WTC11 (cell line): ENCODE measurements at regions not wholly inside any gene's neighbourhood (a gene's known extent, or its start where the extent isn't known, plus 50 kb on each side); places are given as distances from the start of the nearest gene placed in this dataset.

Experiments
- ATAC-seq: fragments of 200-7000 bp; cut with Tn5 transposase; 2 replicates; pipeline ENCODE4 v1.10.0; 2021; ENCODE audit warnings: mild to moderate bottlenecking, moderate library complexity
- CTCF ChIA-PET: fragments of 300-600 bp; sonication (Branson Sonifier 250); formaldehyde crosslinking; loops from one replicate; lab custom pipeline; 2021; ENCODE audit warnings: antibody characterized with exemption; lab: Charles Lee
- POLR2A ChIA-PET: fragments of 350-600 bp; sonication (Branson Sonifier 250); formaldehyde crosslinking; loops from one replicate; lab custom pipeline; 2021; ENCODE audit warnings: antibody characterized with exemption; lab: Charles Lee
- DNase-seq: peaks from one replicate; pipeline ENCODE4 v3.0.0; 2021; ENCODE audit warnings: low spot score
- H3K27ac Mint-ChIP-seq: 2 replicates; pipeline ENCODE4 v1.8.0; 2021; ENCODE audit warnings: mixed read lengths
- H3K27me3 Mint-ChIP-seq: 2 replicates; pipeline ENCODE4 v1.8.0; 2021; ENCODE audit warnings: low read depth, mild to moderate bottlenecking, moderate library complexity, mixed read lengths
- H3K36me3 Mint-ChIP-seq: 2 replicates; pipeline ENCODE4 v1.8.0; 2021; ENCODE audit warnings: mixed read lengths
- H3K4me1 Mint-ChIP-seq: 2 replicates; pipeline ENCODE4 v1.8.0; 2022; ENCODE audit warnings: mixed read lengths
- H3K4me3 Mint-ChIP-seq: 2 replicates; pipeline ENCODE4 v1.8.0; 2021; ENCODE audit warnings: mild to moderate bottlenecking, moderate library complexity, mixed read lengths
- H3K9me3 Mint-ChIP-seq: 2 replicates; pipeline ENCODE4 v1.8.0; 2021; ENCODE audit warnings: mixed read lengths
- CDX4 ChIP-seq: fragments of 250-450 bp; sonication (Bioruptor Pico); IDR thresholded peaks from 2 replicates; pipeline ENCODE4 v1.9.0; 2021; ENCODE audit warnings: moderate library complexity, mild to moderate bottlenecking, inconsistent platforms, borderline replicate concordance
- ELF4 ChIP-seq: sonication (generic); formaldehyde crosslinking; IDR thresholded peaks from 2 replicates; pipeline ENCODE4 v1.8.1; 2022; ENCODE audit warnings: low read depth, mild to moderate bottlenecking, moderate library complexity, missing genetic modification reagents
- ETV6 ChIP-seq: sonication (generic); formaldehyde crosslinking; IDR thresholded peaks from 2 replicates; pipeline ENCODE4 v1.8.1; 2022; ENCODE audit warnings: mild to moderate bottlenecking, missing genetic modification reagents
- FOXK1 ChIP-seq: sonication (generic); formaldehyde crosslinking; IDR thresholded peaks from 2 replicates; pipeline ENCODE4 v1.8.0; 2022; ENCODE audit warnings: mild to moderate bottlenecking, moderate library complexity, missing genetic modification reagents
- MYBL2 ChIP-seq: sonication (generic); formaldehyde crosslinking; IDR thresholded peaks from 2 replicates; pipeline ENCODE4 v1.8.1; 2023; ENCODE audit warnings: mild to moderate bottlenecking, moderate library complexity, missing genetic modification reagents
- NFATC4 ChIP-seq: fragments of 250-450 bp; sonication (Bioruptor Pico); IDR thresholded peaks from 2 replicates; pipeline ENCODE4 v1.9.0; 2021; ENCODE audit warnings: mild to moderate bottlenecking
- RELA ChIP-seq: sonication (generic); formaldehyde crosslinking; IDR thresholded peaks from 2 replicates; pipeline ENCODE4 v1.8.1; 2022; ENCODE audit warnings: missing genetic modification reagents, mild to moderate bottlenecking, borderline replicate concordance
- TEAD4 ChIP-seq: sonication (generic); formaldehyde crosslinking; IDR thresholded peaks from 2 replicates; pipeline ENCODE4 v1.8.0; 2022; ENCODE audit warnings: mild to moderate bottlenecking, missing genetic modification reagents
- ZNF121 ChIP-seq: sonication (generic); formaldehyde crosslinking; IDR thresholded peaks from 2 replicates; pipeline ENCODE4 v1.8.0; 2023; ENCODE audit warnings: missing genetic modification reagents
- ZNF138 ChIP-seq: sonication (generic); formaldehyde crosslinking; conservative IDR thresholded peaks from 2 replicates; pipeline ENCODE4 v1.8.1; 2022; ENCODE audit warnings: mild to moderate bottlenecking, moderate library complexity, missing genetic modification reagents
- ZNF232 ChIP-seq: sonication (generic); formaldehyde crosslinking; IDR thresholded peaks from 2 replicates; pipeline ENCODE4 v1.8.0; 2022; ENCODE audit warnings: mild to moderate bottlenecking, missing genetic modification reagents
- ZNF317 ChIP-seq: sonication (generic); formaldehyde crosslinking; IDR thresholded peaks from 2 replicates; pipeline ENCODE4 v1.8.1; 2023; ENCODE audit warnings: low read depth, mild to moderate bottlenecking, moderate library complexity, missing genetic modification reagents, borderline replicate concordance
- TF ChIP-seq, protein P1 (sequence below): sonication (generic); formaldehyde crosslinking; IDR thresholded peaks from 2 replicates; pipeline ENCODE4 v1.8.1; 2023; ENCODE audit warnings: mild to moderate bottlenecking, missing genetic modification reagents, borderline replicate concordance
- TF ChIP-seq, protein P2 (sequence below): sonication (generic); formaldehyde crosslinking; IDR thresholded peaks from 2 replicates; pipeline ENCODE4 v1.8.1; 2023; ENCODE audit warnings: mild to moderate bottlenecking, missing genetic modification reagents, moderate library complexity
- TF ChIP-seq, protein P3 (sequence below): sonication (generic); formaldehyde crosslinking; IDR thresholded peaks from 2 replicates; pipeline ENCODE4 v1.8.1; 2022; ENCODE audit warnings: missing genetic modification reagents, borderline replicate concordance
- TF ChIP-seq, protein P4 (sequence below): fragments of 250-450 bp; sonication (Bioruptor Pico); IDR thresholded peaks from 2 replicates; pipeline ENCODE4 v1.9.0; 2021; ENCODE audit warnings: mild to moderate bottlenecking, borderline replicate concordance
- TF ChIP-seq, protein P5 (sequence below): sonication (generic); formaldehyde crosslinking; IDR thresholded peaks from 2 replicates; pipeline ENCODE4 v1.8.1; 2022; ENCODE audit warnings: mild to moderate bottlenecking, moderate library complexity, missing genetic modification reagents
- TF ChIP-seq, protein P6 (sequence below): sonication (generic); formaldehyde crosslinking; IDR thresholded peaks from 2 replicates; pipeline ENCODE4 v1.8.0; 2022; ENCODE audit warnings: missing genetic modification reagents

DNA sequence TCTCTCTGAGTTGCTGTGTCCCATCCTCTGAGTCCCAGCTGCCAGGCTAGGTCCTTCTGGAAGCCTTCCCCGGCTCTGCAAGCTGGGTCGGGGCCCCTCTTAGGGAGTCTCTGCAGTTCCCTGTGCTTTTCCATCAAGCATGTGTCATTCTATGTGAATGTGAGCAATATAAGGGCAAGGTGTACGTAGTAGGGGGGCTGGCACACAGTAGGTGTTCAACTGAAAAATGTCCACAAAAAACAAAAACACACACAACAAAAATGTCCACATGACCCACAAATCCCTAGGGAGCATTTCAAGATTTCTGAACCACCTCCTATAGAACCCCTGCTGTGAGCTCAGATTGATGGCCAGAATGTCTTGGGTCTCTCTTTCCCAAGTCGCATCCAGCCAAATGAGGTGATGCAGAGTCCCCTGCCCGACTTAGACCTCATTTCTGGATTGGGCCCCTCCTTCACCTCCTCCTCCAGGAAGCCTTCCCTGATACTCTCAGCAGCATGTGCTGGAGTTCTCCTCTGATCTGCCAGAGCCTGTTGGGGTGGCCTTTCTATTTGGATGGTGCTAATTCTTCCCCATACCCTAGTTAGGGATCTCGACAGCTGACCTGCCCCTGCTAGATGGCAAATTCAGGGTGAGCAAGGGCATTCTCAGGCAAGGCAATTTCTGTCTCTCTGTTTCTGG lies 196.1 kb upstream of the LHX5 start:
- Mint-ChIP-seq H3K36me3 (no peaks in the 10 kb centered on the region), H3K9me3 (no peaks in the 10 kb centered on the region), H3K27ac (no peak overlapping the region), H3K4me3 (no peak overlapping the region), H3K27me3 (no peaks in the 10 kb centered on the region), H3K4me1 (peaks cover 18% of the 10 kb centered on the region)
- TF ChIP-seq, protein P1, sequence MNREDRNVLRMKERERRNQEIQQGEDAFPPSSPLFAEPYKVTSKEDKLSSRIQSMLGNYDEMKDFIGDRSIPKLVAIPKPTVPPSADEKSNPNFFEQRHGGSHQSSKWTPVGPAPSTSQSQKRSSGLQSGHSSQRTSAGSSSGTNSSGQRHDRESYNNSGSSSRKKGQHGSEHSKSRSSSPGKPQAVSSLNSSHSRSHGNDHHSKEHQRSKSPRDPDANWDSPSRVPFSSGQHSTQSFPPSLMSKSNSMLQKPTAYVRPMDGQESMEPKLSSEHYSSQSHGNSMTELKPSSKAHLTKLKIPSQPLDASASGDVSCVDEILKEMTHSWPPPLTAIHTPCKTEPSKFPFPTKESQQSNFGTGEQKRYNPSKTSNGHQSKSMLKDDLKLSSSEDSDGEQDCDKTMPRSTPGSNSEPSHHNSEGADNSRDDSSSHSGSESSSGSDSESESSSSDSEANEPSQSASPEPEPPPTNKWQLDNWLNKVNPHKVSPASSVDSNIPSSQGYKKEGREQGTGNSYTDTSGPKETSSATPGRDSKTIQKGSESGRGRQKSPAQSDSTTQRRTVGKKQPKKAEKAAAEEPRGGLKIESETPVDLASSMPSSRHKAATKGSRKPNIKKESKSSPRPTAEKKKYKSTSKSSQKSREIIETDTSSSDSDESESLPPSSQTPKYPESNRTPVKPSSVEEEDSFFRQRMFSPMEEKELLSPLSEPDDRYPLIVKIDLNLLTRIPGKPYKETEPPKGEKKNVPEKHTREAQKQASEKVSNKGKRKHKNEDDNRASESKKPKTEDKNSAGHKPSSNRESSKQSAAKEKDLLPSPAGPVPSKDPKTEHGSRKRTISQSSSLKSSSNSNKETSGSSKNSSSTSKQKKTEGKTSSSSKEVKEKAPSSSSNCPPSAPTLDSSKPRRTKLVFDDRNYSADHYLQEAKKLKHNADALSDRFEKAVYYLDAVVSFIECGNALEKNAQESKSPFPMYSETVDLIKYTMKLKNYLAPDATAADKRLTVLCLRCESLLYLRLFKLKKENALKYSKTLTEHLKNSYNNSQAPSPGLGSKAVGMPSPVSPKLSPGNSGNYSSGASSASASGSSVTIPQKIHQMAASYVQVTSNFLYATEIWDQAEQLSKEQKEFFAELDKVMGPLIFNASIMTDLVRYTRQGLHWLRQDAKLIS (CRISPR knock-in tag) = no peak
- TF ChIP-seq FOXK1 (CRISPR knock-in tag) = no peak
- no peak for TF ChIP-seq CDX4 (CRISPR knock-in tag)
- no peak for TF ChIP-seq MYBL2 (CRISPR knock-in tag)
- TF ChIP-seq, protein P2, sequence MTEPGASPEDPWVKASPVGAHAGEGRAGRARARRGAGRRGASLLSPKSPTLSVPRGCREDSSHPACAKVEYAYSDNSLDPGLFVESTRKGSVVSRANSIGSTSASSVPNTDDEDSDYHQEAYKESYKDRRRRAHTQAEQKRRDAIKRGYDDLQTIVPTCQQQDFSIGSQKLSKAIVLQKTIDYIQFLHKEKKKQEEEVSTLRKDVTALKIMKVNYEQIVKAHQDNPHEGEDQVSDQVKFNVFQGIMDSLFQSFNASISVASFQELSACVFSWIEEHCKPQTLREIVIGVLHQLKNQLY (CRISPR knock-in tag) = no peak
- no peak for TF ChIP-seq TEAD4 (CRISPR knock-in tag)
- no peak for TF ChIP-seq ZNF121 (CRISPR knock-in tag)
- no peak for TF ChIP-seq NFATC4 (CRISPR knock-in tag)
- TF ChIP-seq ELF4 = no peak
- CTCF ChIA-PET = interaction anchor here (1.2 kb wide), 1 partner anchor 151 kb away, joined by 5 read pairs; no protein-coding TSS in a partner anchor
- no peak for ATAC-seq
- POLR2A ChIA-PET = no interaction called here
- no peak for DNase-seq

DNA sequence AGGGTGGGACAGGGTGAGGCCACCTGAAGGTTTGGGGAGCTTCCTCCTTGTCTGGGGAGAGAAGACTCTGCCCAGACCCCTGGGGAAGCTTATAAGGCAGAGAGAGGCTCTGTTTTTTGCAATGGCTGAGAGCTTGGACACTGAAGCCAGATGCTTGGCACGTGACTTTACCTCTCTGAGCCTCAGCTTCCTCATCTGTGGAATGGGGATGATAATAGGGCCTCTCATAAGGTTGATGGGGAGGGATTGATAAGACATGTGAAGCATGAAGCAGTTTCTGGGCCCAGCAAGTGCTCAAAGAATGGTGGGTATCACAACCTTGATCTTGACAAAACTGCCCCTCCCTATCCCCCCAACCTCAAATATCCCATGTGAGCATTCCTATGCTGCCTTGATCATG lies 195.4 kb upstream of the LHX5 start:
- Mint-ChIP-seq H3K27ac (no peak overlapping the region), H3K9me3 (no peaks in the 10 kb centered on the region), H3K4me3 (no peak overlapping the region), H3K36me3 (no peaks in the 10 kb centered on the region), H3K27me3 (no peaks in the 10 kb centered on the region), H3K4me1 (peaks cover 22% of the 10 kb centered on the region)
- ATAC-seq (no peak), DNase-seq (no peak)
- CTCF ChIA-PET = interaction anchor here (1.2 kb wide), 1 partner anchor 152 kb away, joined by 5 read pairs; no protein-coding TSS in a partner anchor
- POLR2A ChIA-PET = no interaction called here
- TF ChIP-seq RELA (CRISPR knock-in tag) (no peak), ZNF138 (CRISPR knock-in tag) (no peak), ETV6 (CRISPR knock-in tag) (no peak), ZNF232 (no peak), ZNF317 (CRISPR knock-in tag) (no peak)
- TF ChIP-seq, protein P3, sequence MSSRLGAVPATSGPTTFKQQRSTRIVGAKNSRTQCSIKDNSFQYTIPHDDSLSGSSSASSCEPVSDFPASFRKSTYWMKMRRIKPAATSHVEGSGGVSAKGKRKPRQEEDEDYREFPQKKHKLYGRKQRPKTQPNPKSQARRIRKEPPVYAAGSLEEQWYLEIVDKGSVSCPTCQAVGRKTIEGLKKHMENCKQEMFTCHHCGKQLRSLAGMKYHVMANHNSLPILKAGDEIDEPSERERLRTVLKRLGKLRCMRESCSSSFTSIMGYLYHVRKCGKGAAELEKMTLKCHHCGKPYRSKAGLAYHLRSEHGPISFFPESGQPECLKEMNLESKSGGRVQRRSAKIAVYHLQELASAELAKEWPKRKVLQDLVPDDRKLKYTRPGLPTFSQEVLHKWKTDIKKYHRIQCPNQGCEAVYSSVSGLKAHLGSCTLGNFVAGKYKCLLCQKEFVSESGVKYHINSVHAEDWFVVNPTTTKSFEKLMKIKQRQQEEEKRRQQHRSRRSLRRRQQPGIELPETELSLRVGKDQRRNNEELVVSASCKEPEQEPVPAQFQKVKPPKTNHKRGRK (CRISPR knock-in tag) = no peak
- TF ChIP-seq, protein P4, sequence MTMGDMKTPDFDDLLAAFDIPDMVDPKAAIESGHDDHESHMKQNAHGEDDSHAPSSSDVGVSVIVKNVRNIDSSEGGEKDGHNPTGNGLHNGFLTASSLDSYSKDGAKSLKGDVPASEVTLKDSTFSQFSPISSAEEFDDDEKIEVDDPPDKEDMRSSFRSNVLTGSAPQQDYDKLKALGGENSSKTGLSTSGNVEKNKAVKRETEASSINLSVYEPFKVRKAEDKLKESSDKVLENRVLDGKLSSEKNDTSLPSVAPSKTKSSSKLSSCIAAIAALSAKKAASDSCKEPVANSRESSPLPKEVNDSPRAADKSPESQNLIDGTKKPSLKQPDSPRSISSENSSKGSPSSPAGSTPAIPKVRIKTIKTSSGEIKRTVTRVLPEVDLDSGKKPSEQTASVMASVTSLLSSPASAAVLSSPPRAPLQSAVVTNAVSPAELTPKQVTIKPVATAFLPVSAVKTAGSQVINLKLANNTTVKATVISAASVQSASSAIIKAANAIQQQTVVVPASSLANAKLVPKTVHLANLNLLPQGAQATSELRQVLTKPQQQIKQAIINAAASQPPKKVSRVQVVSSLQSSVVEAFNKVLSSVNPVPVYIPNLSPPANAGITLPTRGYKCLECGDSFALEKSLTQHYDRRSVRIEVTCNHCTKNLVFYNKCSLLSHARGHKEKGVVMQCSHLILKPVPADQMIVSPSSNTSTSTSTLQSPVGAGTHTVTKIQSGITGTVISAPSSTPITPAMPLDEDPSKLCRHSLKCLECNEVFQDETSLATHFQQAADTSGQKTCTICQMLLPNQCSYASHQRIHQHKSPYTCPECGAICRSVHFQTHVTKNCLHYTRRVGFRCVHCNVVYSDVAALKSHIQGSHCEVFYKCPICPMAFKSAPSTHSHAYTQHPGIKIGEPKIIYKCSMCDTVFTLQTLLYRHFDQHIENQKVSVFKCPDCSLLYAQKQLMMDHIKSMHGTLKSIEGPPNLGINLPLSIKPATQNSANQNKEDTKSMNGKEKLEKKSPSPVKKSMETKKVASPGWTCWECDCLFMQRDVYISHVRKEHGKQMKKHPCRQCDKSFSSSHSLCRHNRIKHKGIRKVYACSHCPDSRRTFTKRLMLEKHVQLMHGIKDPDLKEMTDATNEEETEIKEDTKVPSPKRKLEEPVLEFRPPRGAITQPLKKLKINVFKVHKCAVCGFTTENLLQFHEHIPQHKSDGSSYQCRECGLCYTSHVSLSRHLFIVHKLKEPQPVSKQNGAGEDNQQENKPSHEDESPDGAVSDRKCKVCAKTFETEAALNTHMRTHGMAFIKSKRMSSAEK (CRISPR knock-in tag) = no peak
- TF ChIP-seq, protein P5, sequence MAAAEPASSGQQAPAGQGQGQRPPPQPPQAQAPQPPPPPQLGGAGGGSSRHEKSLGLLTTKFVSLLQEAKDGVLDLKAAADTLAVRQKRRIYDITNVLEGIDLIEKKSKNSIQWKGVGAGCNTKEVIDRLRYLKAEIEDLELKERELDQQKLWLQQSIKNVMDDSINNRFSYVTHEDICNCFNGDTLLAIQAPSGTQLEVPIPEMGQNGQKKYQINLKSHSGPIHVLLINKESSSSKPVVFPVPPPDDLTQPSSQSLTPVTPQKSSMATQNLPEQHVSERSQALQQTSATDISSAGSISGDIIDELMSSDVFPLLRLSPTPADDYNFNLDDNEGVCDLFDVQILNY (CRISPR knock-in tag) = no peak
- TF ChIP-seq, protein P6, sequence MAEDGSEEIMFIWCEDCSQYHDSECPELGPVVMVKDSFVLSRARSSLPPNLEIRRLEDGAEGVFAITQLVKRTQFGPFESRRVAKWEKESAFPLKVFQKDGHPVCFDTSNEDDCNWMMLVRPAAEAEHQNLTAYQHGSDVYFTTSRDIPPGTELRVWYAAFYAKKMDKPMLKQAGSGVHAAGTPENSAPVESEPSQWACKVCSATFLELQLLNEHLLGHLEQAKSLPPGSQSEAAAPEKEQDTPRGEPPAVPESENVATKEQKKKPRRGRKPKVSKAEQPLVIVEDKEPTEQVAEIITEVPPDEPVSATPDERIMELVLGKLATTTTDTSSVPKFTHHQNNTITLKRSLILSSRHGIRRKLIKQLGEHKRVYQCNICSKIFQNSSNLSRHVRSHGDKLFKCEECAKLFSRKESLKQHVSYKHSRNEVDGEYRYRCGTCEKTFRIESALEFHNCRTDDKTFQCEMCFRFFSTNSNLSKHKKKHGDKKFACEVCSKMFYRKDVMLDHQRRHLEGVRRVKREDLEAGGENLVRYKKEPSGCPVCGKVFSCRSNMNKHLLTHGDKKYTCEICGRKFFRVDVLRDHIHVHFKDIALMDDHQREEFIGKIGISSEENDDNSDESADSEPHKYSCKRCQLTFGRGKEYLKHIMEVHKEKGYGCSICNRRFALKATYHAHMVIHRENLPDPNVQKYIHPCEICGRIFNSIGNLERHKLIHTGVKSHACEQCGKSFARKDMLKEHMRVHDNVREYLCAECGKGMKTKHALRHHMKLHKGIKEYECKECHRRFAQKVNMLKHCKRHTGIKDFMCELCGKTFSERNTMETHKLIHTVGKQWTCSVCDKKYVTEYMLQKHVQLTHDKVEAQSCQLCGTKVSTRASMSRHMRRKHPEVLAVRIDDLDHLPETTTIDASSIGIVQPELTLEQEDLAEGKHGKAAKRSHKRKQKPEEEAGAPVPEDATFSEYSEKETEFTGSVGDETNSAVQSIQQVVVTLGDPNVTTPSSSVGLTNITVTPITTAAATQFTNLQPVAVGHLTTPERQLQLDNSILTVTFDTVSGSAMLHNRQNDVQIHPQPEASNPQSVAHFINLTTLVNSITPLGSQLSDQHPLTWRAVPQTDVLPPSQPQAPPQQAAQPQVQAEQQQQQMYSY (CRISPR knock-in tag) = no peak
